C4-2B (cell line): ENCODE measurements at regions not wholly inside any gene's neighbourhood (a gene's known extent, or its start where the extent isn't known, plus 50 kb on each side); places are given as distances from the start of the nearest gene placed in this dataset.
"Not testable (repeated sequence)": the region's sequence is repeated elsewhere in the genome, so short reads cannot be mapped to it uniquely, and the experiment has no call there.

ENCODE experiments used
- H3K27ac ChIP-seq: fragments of 450-650 bp; 2 replicates; pipeline ENCODE4 v1.5.1; 2017
- CTCF ChIP-seq: fragments of 450-650 bp; conservative IDR thresholded peaks from 2 replicates; pipeline ENCODE4 v1.5.1; 2017; ENCODE audit warnings: mild to moderate bottlenecking
- ZFX ChIP-seq: fragments of 450-650 bp; IDR thresholded peaks from 2 replicates; pipeline ENCODE4 v1.6.1; 2017

GRCh38 chr3:27044931-27045481 is 324.2 kb downstream of the NEK10 start:
- TF ChIP-seq CTCF: no peak
- no peak for TF ChIP-seq ZFX
- H3K27ac ChIP-seq: no peak overlapping the region

GRCh38 chr3:27046351-27046750 is 322.8 kb downstream of the NEK10 start:
- no peak overlapping the region for H3K27ac ChIP-seq
- TF ChIP-seq ZFX (no peak), CTCF (no peak)

GRCh38 chr3:27049792-27050191 is 319.4 kb downstream of the NEK10 start:
- TF ChIP-seq ZFX (no peak), CTCF (no peak)
- no peak overlapping the region for H3K27ac ChIP-seq

- H3K27ac ChIP-seq: not testable (repeated sequence)
Observed at GRCh38 chr3:27051527-27051926, 317.7 kb downstream of the NEK10 start.

GRCh38 chr3:27056326-27056725 is 312.9 kb downstream of the NEK10 start:
- H3K27ac ChIP-seq: no peak overlapping the region
- TF ChIP-seq CTCF: no peak
- no peak for TF ChIP-seq ZFX

- TF ChIP-seq ZFX (no peak), CTCF (no peak; the same call in 1 of the 2 replicates)
- no peak overlapping the region for H3K27ac ChIP-seq
Observed at GRCh38 chr3:27059489-27059888, 309.7 kb downstream of the NEK10 start.
